ENCODE measurements at regions not wholly inside any gene's neighbourhood (a gene's known extent, or its start where the extent isn't known, plus 50 kb on each side); places are given as distances from the start of the nearest gene placed in this dataset.

DNA sequence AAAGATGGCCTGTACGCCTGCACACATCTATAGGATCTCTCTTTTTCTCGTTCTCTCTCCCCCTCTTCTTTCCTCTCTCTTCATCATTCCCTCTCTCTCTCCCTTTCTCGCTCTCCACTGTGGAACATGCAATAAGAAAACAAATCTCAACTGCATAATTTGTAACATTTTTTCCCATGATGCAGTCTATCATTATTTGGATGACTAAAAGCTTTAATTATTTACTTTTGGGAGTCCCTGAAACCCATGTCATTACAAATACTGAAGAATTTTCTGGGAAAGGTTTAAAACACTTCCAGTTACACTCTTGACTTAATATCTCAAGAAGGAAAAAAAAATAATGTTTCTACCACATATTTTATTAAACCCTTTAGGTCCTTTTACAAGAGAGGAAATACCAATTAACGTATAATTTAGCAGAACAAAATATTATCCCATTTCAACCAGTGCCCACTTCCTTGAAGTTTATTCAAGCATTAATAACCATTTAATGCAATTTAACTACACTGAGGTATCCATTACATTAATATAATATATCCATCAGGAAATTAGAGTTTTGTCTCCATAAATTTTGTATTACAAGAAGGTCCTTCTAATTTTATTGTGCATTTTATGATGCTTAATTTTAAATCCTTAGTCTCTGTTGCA is 1615.2 kb upstream of the ACVR2A start:
- H3K27me3 ChIP-seq (ENCODE audit: control insufficient read depth in 3 of 3, insufficient read depth in 3 of 3, low read length in 3 of 3) = no peaks in the 10 kb centered on the region
- no peaks in the 10 kb centered on the region for H3K4me1 ChIP-seq (ENCODE audit: control insufficient read depth in 3 of 3, insufficient read depth in 3 of 3, low read length in 3 of 3)
- H3K27ac ChIP-seq (ENCODE audit: low read depth, low read length) = no peak overlapping the region
- no peaks in the 10 kb centered on the region for H3K9me3 ChIP-seq (ENCODE audit: control insufficient read depth in 3 of 3, low read length in 3 of 3)
- H3K9ac ChIP-seq (ENCODE audit: low read depth in 1 of 3, low read length in 3 of 3) = no peak overlapping the region
- H3K36me3 ChIP-seq (ENCODE audit: control insufficient read depth in 3 of 3, insufficient read depth in 3 of 3, low read length in 3 of 3) = no peaks in the 10 kb centered on the region
- H3K4me3 ChIP-seq (ENCODE audit: low read length in 3 of 3) = no peak overlapping the region

DNA sequence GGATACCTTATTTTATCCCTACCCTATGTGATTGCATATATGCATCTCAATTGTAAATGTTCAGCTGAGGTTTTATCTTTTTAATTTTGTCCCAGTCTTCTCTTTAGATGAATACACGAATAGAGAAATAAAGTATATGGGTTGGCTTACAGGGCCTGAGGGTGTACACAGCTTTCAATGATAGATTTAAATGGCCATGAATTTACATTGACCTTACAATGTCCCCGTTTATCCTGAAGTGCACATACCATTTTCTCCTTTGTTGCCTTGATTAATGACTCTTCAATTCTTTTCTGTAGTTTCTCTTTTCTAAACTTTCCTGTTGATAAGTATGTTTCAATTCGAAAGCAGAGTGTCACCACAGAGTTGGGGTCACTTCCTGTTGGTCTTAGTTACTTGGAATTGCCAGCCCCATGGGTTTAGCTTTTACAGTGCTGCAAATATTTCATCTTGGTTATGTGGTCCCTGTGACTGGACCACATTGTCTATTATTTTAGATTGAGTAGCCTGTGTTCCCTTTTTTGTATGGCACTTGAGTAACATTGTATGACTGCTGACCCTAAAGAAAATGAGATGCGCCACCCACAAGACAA is 1616.3 kb upstream of the ACVR2A start:
- Histone ChIP-seq H3K36me3 (ENCODE audit: control insufficient read depth in 3 of 3, insufficient read depth in 3 of 3, low read length in 3 of 3) (no peaks in the 10 kb centered on the region), H3K27ac (ENCODE audit: low read depth, low read length) (no peak overlapping the region), H3K9me3 (ENCODE audit: control insufficient read depth in 3 of 3, low read length in 3 of 3) (no peaks in the 10 kb centered on the region), H3K27me3 (ENCODE audit: control insufficient read depth in 3 of 3, insufficient read depth in 3 of 3, low read length in 3 of 3) (no peaks in the 10 kb centered on the region), H3K4me1 (ENCODE audit: control insufficient read depth in 3 of 3, insufficient read depth in 3 of 3, low read length in 3 of 3) (no peaks in the 10 kb centered on the region), H3K4me3 (ENCODE audit: low read length in 3 of 3) (no peak overlapping the region), H3K9ac (ENCODE audit: low read depth in 1 of 3, low read length in 3 of 3) (no peak overlapping the region)

GRCh38 chr2:146228020-146228393 is 1616.8 kb upstream of the ACVR2A start:
- Histone ChIP-seq H3K27me3 (ENCODE audit: control insufficient read depth in 3 of 3, insufficient read depth in 3 of 3, low read length in 3 of 3) (no peaks in the 10 kb centered on the region), H3K27ac (ENCODE audit: low read depth, low read length) (no peak overlapping the region), H3K9ac (ENCODE audit: low read depth in 1 of 3, low read length in 3 of 3) (no peak overlapping the region), H3K36me3 (ENCODE audit: control insufficient read depth in 3 of 3, insufficient read depth in 3 of 3, low read length in 3 of 3) (no peaks in the 10 kb centered on the region), H3K4me1 (ENCODE audit: control insufficient read depth in 3 of 3, insufficient read depth in 3 of 3, low read length in 3 of 3) (no peaks in the 10 kb centered on the region), H3K9me3 (ENCODE audit: control insufficient read depth in 3 of 3, low read length in 3 of 3) (no peaks in the 10 kb centered on the region), H3K4me3 (ENCODE audit: low read length in 3 of 3) (no peak overlapping the region)

DNA sequence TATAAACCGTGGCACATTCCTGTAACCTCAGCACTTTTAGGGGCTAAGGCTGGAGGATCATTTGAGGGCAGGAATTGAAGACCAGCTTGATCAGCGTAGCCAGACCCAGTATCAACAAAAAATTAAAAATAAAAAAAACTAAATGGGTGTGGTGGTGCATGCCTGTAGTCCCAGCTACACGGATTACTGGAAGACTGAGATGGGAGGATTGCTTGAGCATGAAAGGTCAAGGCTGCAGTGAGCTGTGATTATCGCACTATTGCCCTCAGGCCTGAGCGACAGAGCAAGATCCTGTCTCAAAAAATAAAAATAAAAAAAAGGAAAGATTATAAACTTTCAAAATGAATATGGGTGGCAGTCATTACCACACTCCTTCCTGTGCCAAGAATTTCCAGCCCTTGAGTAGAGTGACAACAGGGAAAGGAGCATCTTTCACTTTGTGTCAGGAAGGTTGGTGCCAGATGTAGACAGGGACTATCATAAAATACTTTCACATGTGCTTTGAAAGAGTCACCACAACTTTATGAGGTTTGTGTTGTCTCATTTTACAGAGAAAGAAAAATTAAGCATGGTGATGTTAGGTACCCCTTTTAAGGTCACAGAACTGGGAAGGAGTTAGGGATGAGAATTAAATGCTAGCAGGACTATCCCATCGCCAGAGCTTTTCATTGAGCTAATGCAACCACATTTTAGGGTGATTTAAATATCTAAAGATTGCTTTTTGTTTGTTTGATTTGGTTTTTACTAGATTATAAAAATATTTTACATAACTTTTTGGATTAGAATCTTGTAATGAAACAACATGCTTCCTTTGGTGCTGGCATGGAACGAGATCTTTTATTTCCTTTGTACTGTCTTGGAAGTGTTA is 1617.4 kb upstream of the ACVR2A start:
- Histone ChIP-seq H3K27me3 (ENCODE audit: control insufficient read depth in 3 of 3, insufficient read depth in 3 of 3, low read length in 3 of 3) (no peaks in the 10 kb centered on the region), H3K4me1 (ENCODE audit: control insufficient read depth in 3 of 3, insufficient read depth in 3 of 3, low read length in 3 of 3) (no peaks in the 10 kb centered on the region), H3K4me3 (ENCODE audit: low read length in 3 of 3) (no peak overlapping the region), H3K9ac (ENCODE audit: low read depth in 1 of 3, low read length in 3 of 3) (no peak overlapping the region), H3K36me3 (ENCODE audit: control insufficient read depth in 3 of 3, insufficient read depth in 3 of 3, low read length in 3 of 3) (no peaks in the 10 kb centered on the region), H3K9me3 (ENCODE audit: control insufficient read depth in 3 of 3, low read length in 3 of 3) (no peaks in the 10 kb centered on the region), H3K27ac (ENCODE audit: low read depth, low read length) (no peak overlapping the region)

- H3K4me1 ChIP-seq (ENCODE audit: control insufficient read depth in 3 of 3, insufficient read depth in 3 of 3, low read length in 3 of 3) = no peaks in the 10 kb centered on the region
Measured at GRCh38 chr2:146226077-146226476, 1618.8 kb upstream of the ACVR2A start.

GRCh38 chr2:146221826-146222225 is 1623.0 kb upstream of the ACVR2A start:
- Histone ChIP-seq H3K36me3 (ENCODE audit: control insufficient read depth in 3 of 3, insufficient read depth in 3 of 3, low read length in 3 of 3) (no peaks in the 10 kb centered on the region), H3K27me3 (ENCODE audit: control insufficient read depth in 3 of 3, insufficient read depth in 3 of 3, low read length in 3 of 3) (no peaks in the 10 kb centered on the region), H3K4me1 (ENCODE audit: control insufficient read depth in 3 of 3, insufficient read depth in 3 of 3, low read length in 3 of 3) (no peaks in the 10 kb centered on the region), H3K9me3 (ENCODE audit: control insufficient read depth in 3 of 3, low read length in 3 of 3) (no peaks in the 10 kb centered on the region), H3K9ac (ENCODE audit: low read depth in 1 of 3, low read length in 3 of 3) (no peak overlapping the region), H3K4me3 (ENCODE audit: low read length in 3 of 3) (no peak overlapping the region), H3K27ac (ENCODE audit: low read depth, low read length) (no peak overlapping the region)

More at GRCh38 chr2:146226077-146226476, 1618.8 kb upstream of the ACVR2A start:
- Histone ChIP-seq H3K27ac (ENCODE audit: low read depth, low read length) (no peak overlapping the region), H3K4me3 (ENCODE audit: low read length in 3 of 3) (no peak overlapping the region), H3K36me3 (ENCODE audit: control insufficient read depth in 3 of 3, insufficient read depth in 3 of 3, low read length in 3 of 3) (no peaks in the 10 kb centered on the region), H3K9ac (ENCODE audit: low read depth in 1 of 3, low read length in 3 of 3) (no peak overlapping the region), H3K9me3 (ENCODE audit: control insufficient read depth in 3 of 3, low read length in 3 of 3) (no peaks in the 10 kb centered on the region), H3K27me3 (ENCODE audit: control insufficient read depth in 3 of 3, insufficient read depth in 3 of 3, low read length in 3 of 3) (no peaks in the 10 kb centered on the region)

- H3K36me3 ChIP-seq (ENCODE audit: control insufficient read depth in 3 of 3, insufficient read depth in 3 of 3, low read length in 3 of 3) = no peaks in the 10 kb centered on the region
- H3K4me3 ChIP-seq (ENCODE audit: low read length in 3 of 3) = no peak overlapping the region
- H3K4me1 ChIP-seq (ENCODE audit: control insufficient read depth in 3 of 3, insufficient read depth in 3 of 3, low read length in 3 of 3) = no peaks in the 10 kb centered on the region
- H3K9me3 ChIP-seq (ENCODE audit: control insufficient read depth in 3 of 3, low read length in 3 of 3) = no peaks in the 10 kb centered on the region
- no peak overlapping the region for H3K9ac ChIP-seq (ENCODE audit: low read depth in 1 of 3, low read length in 3 of 3)
- H3K27ac ChIP-seq (ENCODE audit: low read depth, low read length) = no peak overlapping the region
- no peaks in the 10 kb centered on the region for H3K27me3 ChIP-seq (ENCODE audit: control insufficient read depth in 3 of 3, insufficient read depth in 3 of 3, low read length in 3 of 3)
Measured at GRCh38 chr2:146220957-146221356, 1623.9 kb upstream of the ACVR2A start.

DNA sequence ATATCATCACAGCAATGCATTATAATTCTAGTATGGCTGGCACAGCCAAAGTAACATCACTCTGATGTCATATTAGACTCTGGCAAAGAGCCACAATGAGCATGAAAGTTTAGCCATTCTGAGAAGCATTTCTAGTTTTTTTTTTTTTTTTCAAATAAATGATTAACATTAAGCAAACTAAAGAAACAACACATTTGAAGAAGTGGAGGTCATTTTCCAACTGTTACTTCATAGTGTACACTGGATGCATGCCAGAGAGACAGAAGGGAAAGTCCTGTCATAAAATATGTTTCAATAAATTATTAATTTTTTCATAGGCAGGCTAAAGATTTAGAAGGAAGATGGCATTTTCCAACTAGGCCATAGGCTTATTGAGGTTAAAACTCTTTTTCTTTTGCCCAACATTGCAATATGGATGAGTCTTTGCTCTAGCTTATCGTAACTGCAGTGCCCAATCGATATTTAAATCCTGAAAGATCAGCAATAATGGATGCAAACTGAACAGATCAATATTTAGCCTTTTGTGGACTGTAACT is 1630.4 kb upstream of the ACVR2A start:
- no peaks in the 10 kb centered on the region for H3K9me3 ChIP-seq (ENCODE audit: control insufficient read depth in 3 of 3, low read length in 3 of 3)
- H3K4me1 ChIP-seq (ENCODE audit: control insufficient read depth in 3 of 3, insufficient read depth in 3 of 3, low read length in 3 of 3) = no peaks in the 10 kb centered on the region
- no peaks in the 10 kb centered on the region for H3K36me3 ChIP-seq (ENCODE audit: control insufficient read depth in 3 of 3, insufficient read depth in 3 of 3, low read length in 3 of 3)
- no peak overlapping the region for H3K4me3 ChIP-seq (ENCODE audit: low read length in 3 of 3)
- no peak overlapping the region for H3K27ac ChIP-seq (ENCODE audit: low read depth, low read length)
- no peaks in the 10 kb centered on the region for H3K27me3 ChIP-seq (ENCODE audit: control insufficient read depth in 3 of 3, insufficient read depth in 3 of 3, low read length in 3 of 3)
- H3K9ac ChIP-seq (ENCODE audit: low read depth in 1 of 3, low read length in 3 of 3) = no peak overlapping the region

DNA sequence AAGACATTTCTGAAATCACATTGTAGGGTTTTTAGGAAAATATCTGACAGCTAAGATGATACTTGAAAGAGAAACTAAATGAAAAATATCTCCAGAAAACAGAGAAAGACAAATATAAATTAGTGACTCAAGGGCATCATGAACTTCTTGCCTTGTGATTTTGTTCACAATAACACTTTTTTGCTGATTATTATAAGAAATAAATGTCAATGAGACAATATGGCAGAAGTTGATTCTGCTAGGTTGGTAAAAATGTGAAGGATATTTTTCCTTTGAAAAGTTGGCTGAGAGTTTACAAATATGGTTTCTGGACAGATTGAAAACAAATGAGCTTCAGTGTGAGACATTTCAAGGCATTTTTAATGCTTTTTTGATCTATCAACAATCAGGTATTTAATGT is 1631.2 kb upstream of the ACVR2A start:
- Histone ChIP-seq H3K4me1 (ENCODE audit: control insufficient read depth in 3 of 3, insufficient read depth in 3 of 3, low read length in 3 of 3) (no peaks in the 10 kb centered on the region), H3K9ac (ENCODE audit: low read depth in 1 of 3, low read length in 3 of 3) (no peak overlapping the region), H3K27me3 (ENCODE audit: control insufficient read depth in 3 of 3, insufficient read depth in 3 of 3, low read length in 3 of 3) (no peaks in the 10 kb centered on the region), H3K4me3 (ENCODE audit: low read length in 3 of 3) (no peak overlapping the region), H3K27ac (ENCODE audit: low read depth, low read length) (no peak overlapping the region), H3K36me3 (ENCODE audit: control insufficient read depth in 3 of 3, insufficient read depth in 3 of 3, low read length in 3 of 3) (no peaks in the 10 kb centered on the region), H3K9me3 (ENCODE audit: control insufficient read depth in 3 of 3, low read length in 3 of 3) (no peaks in the 10 kb centered on the region)

DNA sequence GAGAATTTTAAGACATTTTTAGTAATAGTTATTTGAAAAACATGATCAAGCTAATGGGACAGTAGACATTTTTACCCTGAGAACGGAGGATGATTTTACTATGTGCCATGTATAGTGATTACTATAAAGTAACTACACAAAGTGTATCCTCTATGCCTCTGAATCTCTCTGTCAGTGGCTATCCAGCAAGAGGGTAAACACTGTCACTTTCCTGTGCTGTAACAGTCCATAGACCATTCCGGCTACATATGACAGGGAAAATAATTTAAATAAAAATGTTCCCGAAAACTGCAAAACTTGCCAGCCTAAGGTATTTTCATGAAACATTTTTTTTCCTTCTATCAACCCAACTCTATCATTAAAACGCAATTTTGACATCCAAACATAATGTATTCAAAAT is 1632.2 kb upstream of the ACVR2A start:
- Histone ChIP-seq H3K36me3 (ENCODE audit: control insufficient read depth in 3 of 3, insufficient read depth in 3 of 3, low read length in 3 of 3) (no peaks in the 10 kb centered on the region), H3K9ac (ENCODE audit: low read depth in 1 of 3, low read length in 3 of 3) (no peak overlapping the region), H3K9me3 (ENCODE audit: control insufficient read depth in 3 of 3, low read length in 3 of 3) (no peaks in the 10 kb centered on the region), H3K4me1 (ENCODE audit: control insufficient read depth in 3 of 3, insufficient read depth in 3 of 3, low read length in 3 of 3) (no peaks in the 10 kb centered on the region), H3K4me3 (ENCODE audit: low read length in 3 of 3) (no peak overlapping the region), H3K27ac (ENCODE audit: low read depth, low read length) (no peak overlapping the region), H3K27me3 (ENCODE audit: control insufficient read depth in 3 of 3, insufficient read depth in 3 of 3, low read length in 3 of 3) (no peaks in the 10 kb centered on the region)

All from skeletal muscle tissue (tissue), 3 donors.